ENCODE measurements at regions not wholly inside any gene's neighbourhood (a gene's known extent, or its start where the extent isn't known, plus 50 kb on each side); places are given as distances from the start of the nearest gene placed in this dataset.

GRCh38 chr18:43367895-43368294 lies 90.6 kb upstream of the SYT4 start:
- TF ChIP-seq CTCF (IDR thresholded peaks at IDR 0.05; ENCODE audit: insufficient read depth, low read length, poor library complexity, severe bottlenecking), result no peak
- no peak for TF ChIP-seq EZH2phosphoT487 (conservative IDR thresholded peaks at IDR 0.05; ENCODE audit: low read length)

Data from SU-DHL-6 (cell line).